ENCODE measurements at regions not wholly inside any gene's neighbourhood (a gene's known extent, or its start where the extent isn't known, plus 50 kb on each side); places are given as distances from the start of the nearest gene placed in this dataset.

DNA sequence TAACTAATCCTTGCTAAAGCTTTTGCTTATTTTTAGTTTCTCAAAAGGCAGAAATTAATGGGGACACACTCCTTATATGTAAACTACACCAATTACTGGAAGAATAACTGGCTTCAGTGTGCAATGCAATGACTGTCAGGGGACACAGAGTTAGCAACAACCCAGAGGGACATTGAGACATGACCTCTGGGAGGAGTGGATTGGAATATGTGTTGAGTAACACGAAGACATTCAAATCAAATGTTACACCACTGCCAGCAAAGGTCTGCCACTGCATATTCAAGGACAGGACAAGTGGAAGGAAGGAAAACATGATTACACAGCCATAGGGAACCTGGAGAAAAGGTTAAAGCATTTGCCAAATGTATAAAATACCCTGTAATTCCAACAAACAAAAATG is 240.1 kb upstream of the FSTL5 start:
- ChIA-PET POLR2A (no interaction called here), CTCF (no interaction called here)
- BruUV-seq (replicated peaks) = no TSS peak
- in situ Hi-C loops (cut with HindIII; ENCODE audit: low pct_unique_long_range_greater_than_20kb, low sequenced_read_pairs) (no loop called here), intact Hi-C loops (cut with micrococcal nuclease; ENCODE audit: unreplicated experiment) (no loop called here)
- Histone ChIP-seq H3K27ac (ENCODE audit: low read length) (no peak overlapping the region), H3K27me3 (ENCODE audit: control insufficient read depth, insufficient read depth, low read length) (no peaks in the 10 kb centered on the region), H3K9me3 (ENCODE audit: control insufficient read depth, insufficient read depth, low read depth, low read length) (no peaks in the 10 kb centered on the region), H3K36me3 (ENCODE audit: control insufficient read depth, insufficient read depth, low read length) (no peaks in the 10 kb centered on the region), H3K4me1 (ENCODE audit: control insufficient read depth, insufficient read depth, low read length) (no peaks in the 10 kb centered on the region), H3K4me3 (ENCODE audit: low read depth in 2 of 2, low read length in 2 of 2) (no peak overlapping the region)
- DNase-seq (ENCODE audit: low read depth, low spot score) (no peak), ATAC-seq (no peak)
- TF ChIP-seq, protein P1, sequence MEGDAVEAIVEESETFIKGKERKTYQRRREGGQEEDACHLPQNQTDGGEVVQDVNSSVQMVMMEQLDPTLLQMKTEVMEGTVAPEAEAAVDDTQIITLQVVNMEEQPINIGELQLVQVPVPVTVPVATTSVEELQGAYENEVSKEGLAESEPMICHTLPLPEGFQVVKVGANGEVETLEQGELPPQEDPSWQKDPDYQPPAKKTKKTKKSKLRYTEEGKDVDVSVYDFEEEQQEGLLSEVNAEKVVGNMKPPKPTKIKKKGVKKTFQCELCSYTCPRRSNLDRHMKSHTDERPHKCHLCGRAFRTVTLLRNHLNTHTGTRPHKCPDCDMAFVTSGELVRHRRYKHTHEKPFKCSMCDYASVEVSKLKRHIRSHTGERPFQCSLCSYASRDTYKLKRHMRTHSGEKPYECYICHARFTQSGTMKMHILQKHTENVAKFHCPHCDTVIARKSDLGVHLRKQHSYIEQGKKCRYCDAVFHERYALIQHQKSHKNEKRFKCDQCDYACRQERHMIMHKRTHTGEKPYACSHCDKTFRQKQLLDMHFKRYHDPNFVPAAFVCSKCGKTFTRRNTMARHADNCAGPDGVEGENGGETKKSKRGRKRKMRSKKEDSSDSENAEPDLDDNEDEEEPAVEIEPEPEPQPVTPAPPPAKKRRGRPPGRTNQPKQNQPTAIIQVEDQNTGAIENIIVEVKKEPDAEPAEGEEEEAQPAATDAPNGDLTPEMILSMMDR (IDR thresholded peaks at IDR 0.05) = no peak
- TF ChIP-seq REST (IDR thresholded peaks at IDR 0.05; ENCODE audit: insufficient read depth in 1 of 2, low read depth in 2 of 2, low read length in 1 of 2) (no peak), POLR2AphosphoS5 (IDR thresholded peaks at IDR 0.05; ENCODE audit: low read depth, low read length) (no peak), TCF7L2 (IDR thresholded peaks at IDR 0.05; ENCODE audit: low read depth, low read length) (no peak)

DNA sequence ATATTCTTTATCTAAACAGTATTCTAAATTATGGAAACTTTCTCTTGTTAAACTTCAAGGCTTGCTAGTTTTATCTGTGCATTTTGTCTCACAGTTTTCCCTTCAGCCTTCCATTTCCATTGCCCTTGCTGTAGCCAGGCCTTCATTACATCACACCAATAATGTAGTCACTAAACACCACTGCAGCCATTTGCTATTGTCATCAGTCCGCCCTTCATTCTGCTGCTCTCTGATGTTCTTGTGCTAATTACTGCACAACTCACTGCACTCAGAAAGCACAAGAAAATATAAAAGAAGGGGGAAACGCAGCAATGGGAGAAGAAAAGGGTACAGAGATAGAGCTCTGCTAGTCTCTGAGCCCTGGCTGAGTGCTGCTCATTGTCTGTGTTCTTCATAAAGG is 239.6 kb upstream of the FSTL5 start:
- in situ Hi-C loops (cut with HindIII; ENCODE audit: low pct_unique_long_range_greater_than_20kb, low sequenced_read_pairs) = no loop called here
- Histone ChIP-seq H3K4me1 (ENCODE audit: control insufficient read depth, insufficient read depth, low read length) (no peaks in the 10 kb centered on the region), H3K27ac (ENCODE audit: low read length) (no peak overlapping the region), H3K9me3 (ENCODE audit: control insufficient read depth, insufficient read depth, low read depth, low read length) (no peaks in the 10 kb centered on the region), H3K36me3 (ENCODE audit: control insufficient read depth, insufficient read depth, low read length) (no peaks in the 10 kb centered on the region), H3K4me3 (ENCODE audit: low read depth in 2 of 2, low read length in 2 of 2) (no peak overlapping the region), H3K27me3 (ENCODE audit: control insufficient read depth, insufficient read depth, low read length) (no peaks in the 10 kb centered on the region)
- TF ChIP-seq, protein P1 (IDR thresholded peaks at IDR 0.05) = no peak
- TF ChIP-seq SIN3A (IDR thresholded peaks at IDR 0.05; ENCODE audit: borderline replicate concordance, insufficient read depth, low read depth, low read length) (no peak), TCF7L2 (IDR thresholded peaks at IDR 0.05; ENCODE audit: low read depth, low read length) (no peak), POLR2AphosphoS5 (IDR thresholded peaks at IDR 0.05; ENCODE audit: low read depth, low read length) (no peak), REST (IDR thresholded peaks at IDR 0.05; ENCODE audit: insufficient read depth in 1 of 2, low read depth in 2 of 2, low read length in 1 of 2) (no peak)
- DNase-seq (ENCODE audit: low read depth, low spot score) (no peak), ATAC-seq (no peak)
- intact Hi-C loops (cut with micrococcal nuclease; ENCODE audit: unreplicated experiment) = no loop called here
- no TSS peak for BruUV-seq (replicated peaks)
- POLR2A ChIA-PET = no interaction called here
- CTCF ChIA-PET = no interaction called here

Data from Panc1 (cell line).